ENCODE measurements at regions not wholly inside any gene's neighbourhood (a gene's known extent, or its start where the extent isn't known, plus 50 kb on each side); places are given as distances from the start of the nearest gene placed in this dataset.

GRCh38 chr20:40390654-40391053, 298.4 kb downstream of the MAFB start:
- ATAC-seq (no peak), DNase-seq (no peak)

GRCh38 chr20:40370800-40371199, 318.2 kb downstream of the MAFB start:
- ATAC-seq (no peak), DNase-seq (no peak)

GRCh38 chr20:40368876-40369275, 320.2 kb downstream of the MAFB start:
- DNase-seq (no peak), ATAC-seq (no peak)

GRCh38 chr20:40361916-40362315, 327.1 kb downstream of the MAFB start:
- ATAC-seq (no peak), DNase-seq (no peak)

GRCh38 chr20:40359131-40359912, 329.7 kb downstream of the MAFB start:
- no peak for ATAC-seq
- no peak for DNase-seq

GRCh38 chr20:40354880-40355279, 334.2 kb downstream of the MAFB start:
- no peak for ATAC-seq
- DNase-seq: no peak

- ATAC-seq (no peak), DNase-seq (no peak)
Measured at GRCh38 chr20:40343390-40343789, 345.6 kb downstream of the MAFB start.

GRCh38 chr20:40341561-40341960, 347.5 kb downstream of the MAFB start:
- ATAC-seq: no peak

GRCh38 chr20:40339661-40340449, 349.2 kb downstream of the MAFB start:
- no peak for ATAC-seq

More at GRCh38 chr20:40341561-40341960, 347.5 kb downstream of the MAFB start:
- no peak for DNase-seq

GRCh38 chr20:40336533-40336932, 352.5 kb downstream of the MAFB start:
- no peak for ATAC-seq
- no peak for DNase-seq

More at GRCh38 chr20:40339661-40340449, 349.2 kb downstream of the MAFB start:
- no peak for DNase-seq

- DNase-seq (no peak), ATAC-seq (no peak)
Measured at GRCh38 chr20:40335901-40336351, 353.1 kb downstream of the MAFB start.

- ATAC-seq: no peak
- no peak for DNase-seq
Measured at GRCh38 chr20:40335437-40335836, 353.6 kb downstream of the MAFB start.

- no peak for DNase-seq
- no peak for ATAC-seq
Measured at GRCh38 chr20:40333591-40333990, 355.4 kb downstream of the MAFB start.

- DNase-seq (no peak), ATAC-seq (no peak)
Measured at GRCh38 chr20:40331807-40332560, 357.1 kb downstream of the MAFB start.

GRCh38 chr20:40331249-40331648, 357.8 kb downstream of the MAFB start:
- no peak for ATAC-seq

GRCh38 chr20:40329321-40329720, 359.7 kb downstream of the MAFB start:
- ATAC-seq: no peak
- no peak for DNase-seq

More at GRCh38 chr20:40331249-40331648, 357.8 kb downstream of the MAFB start:
- DNase-seq: no peak

GRCh38 chr20:40326784-40327183, 362.3 kb downstream of the MAFB start:
- DNase-seq (no peak), ATAC-seq (no peak)

GRCh38 chr20:40325006-40325568, 363.9 kb downstream of the MAFB start:
- ATAC-seq (no peak), DNase-seq (no peak)

GRCh38 chr20:40323361-40323794, 365.7 kb downstream of the MAFB start:
- DNase-seq (no peak), ATAC-seq (no peak)

GRCh38 chr20:40322941-40323340, 366.1 kb downstream of the MAFB start:
- ATAC-seq (no peak), DNase-seq (no peak)

GRCh38 chr20:40320517-40321011, 368.5 kb downstream of the MAFB start:
- no peak for ATAC-seq
- DNase-seq: no peak
